ENCODE measurements at regions not wholly inside any gene's neighbourhood (a gene's known extent, or its start where the extent isn't known, plus 50 kb on each side); places are given as distances from the start of the nearest gene placed in this dataset.

GRCh38 chr10:83410570-83410969, 728.7 kb upstream of the GHITM start:
- TF ChIP-seq CTCF (conservative IDR thresholded peaks at IDR 0.05; ENCODE audit: low read length) = no peak
- no peak for TF ChIP-seq EZH2phosphoT487 (IDR thresholded peaks at IDR 0.05; ENCODE audit: borderline replicate concordance)

Data from Loucy (cell line).